Fibroblast of gingiva (primary cell): ENCODE measurements at regions not wholly inside any gene's neighbourhood (a gene's known extent, or its start where the extent isn't known, plus 50 kb on each side); places are given as distances from the start of the nearest gene placed in this dataset.

ENCODE experiments used
- DNase-seq: peaks from one replicate; pipeline ENCODE4 v3.0.0-alpha.2; 2011; ENCODE audit warnings: low read depth

GRCh38 chr22:26893173-26894110 lies 236.1 kb downstream of the MIAT start:
- no peak for DNase-seq

GRCh38 chr22:26894362-26894761 lies 237.0 kb downstream of the MIAT start:
- no peak for DNase-seq

- peak; percentile 84 for DNase-seq
These were observed 237.5 kb downstream of the MIAT start for GRCh38 chr22:26894766-26895485.

- no peak for DNase-seq
These were observed 240.0 kb downstream of the MIAT start for GRCh38 chr22:26897384-26897783.

- DNase-seq = no peak
These were observed 241.7 kb downstream of the MIAT start for GRCh38 chr22:26898946-26899605.

GRCh38 chr22:26900787-26901186 lies 243.4 kb downstream of the MIAT start:
- no peak for DNase-seq

- no peak for DNase-seq
These were observed 243.9 kb downstream of the MIAT start for GRCh38 chr22:26901198-26901816.

GRCh38 chr22:26902401-26903029 lies 245.1 kb downstream of the MIAT start:
- no peak for DNase-seq

- DNase-seq = no peak
These were observed 245.9 kb downstream of the MIAT start for GRCh38 chr22:26903030-26903856.

GRCh38 chr22:26904483-26904882 lies 247.1 kb downstream of the MIAT start:
- DNase-seq = no peak

GRCh38 chr22:26905076-26905475 lies 247.7 kb downstream of the MIAT start:
- no peak for DNase-seq

- no peak for DNase-seq
These were observed 248.3 kb downstream of the MIAT start for GRCh38 chr22:26905640-26906039.

GRCh38 chr22:26906464-26906863 lies 249.1 kb downstream of the MIAT start:
- no peak for DNase-seq

- DNase-seq = no peak
These were observed 250.0 kb downstream of the MIAT start for GRCh38 chr22:26907366-26907765.

- no peak for DNase-seq
These were observed 253.5 kb downstream of the MIAT start for GRCh38 chr22:26910845-26911244.

GRCh38 chr22:26912655-26913345 lies 255.4 kb downstream of the MIAT start:
- DNase-seq = no peak

- no peak for DNase-seq
These were observed 257.3 kb downstream of the MIAT start for GRCh38 chr22:26914519-26915185.

GRCh38 chr22:26916236-26916635 lies 258.8 kb downstream of the MIAT start:
- no peak for DNase-seq

GRCh38 chr22:26918226-26918625 lies 260.8 kb downstream of the MIAT start:
- DNase-seq = no peak

- no peak for DNase-seq
These were observed 264.3 kb downstream of the MIAT start for GRCh38 chr22:26921726-26922125.
